ENCODE measurements at regions not wholly inside any gene's neighbourhood (a gene's known extent, or its start where the extent isn't known, plus 50 kb on each side); places are given as distances from the start of the nearest gene placed in this dataset.
A peak's percentile ranks its signal among the peaks of the same experiment; 100 is the strongest.

DNA sequence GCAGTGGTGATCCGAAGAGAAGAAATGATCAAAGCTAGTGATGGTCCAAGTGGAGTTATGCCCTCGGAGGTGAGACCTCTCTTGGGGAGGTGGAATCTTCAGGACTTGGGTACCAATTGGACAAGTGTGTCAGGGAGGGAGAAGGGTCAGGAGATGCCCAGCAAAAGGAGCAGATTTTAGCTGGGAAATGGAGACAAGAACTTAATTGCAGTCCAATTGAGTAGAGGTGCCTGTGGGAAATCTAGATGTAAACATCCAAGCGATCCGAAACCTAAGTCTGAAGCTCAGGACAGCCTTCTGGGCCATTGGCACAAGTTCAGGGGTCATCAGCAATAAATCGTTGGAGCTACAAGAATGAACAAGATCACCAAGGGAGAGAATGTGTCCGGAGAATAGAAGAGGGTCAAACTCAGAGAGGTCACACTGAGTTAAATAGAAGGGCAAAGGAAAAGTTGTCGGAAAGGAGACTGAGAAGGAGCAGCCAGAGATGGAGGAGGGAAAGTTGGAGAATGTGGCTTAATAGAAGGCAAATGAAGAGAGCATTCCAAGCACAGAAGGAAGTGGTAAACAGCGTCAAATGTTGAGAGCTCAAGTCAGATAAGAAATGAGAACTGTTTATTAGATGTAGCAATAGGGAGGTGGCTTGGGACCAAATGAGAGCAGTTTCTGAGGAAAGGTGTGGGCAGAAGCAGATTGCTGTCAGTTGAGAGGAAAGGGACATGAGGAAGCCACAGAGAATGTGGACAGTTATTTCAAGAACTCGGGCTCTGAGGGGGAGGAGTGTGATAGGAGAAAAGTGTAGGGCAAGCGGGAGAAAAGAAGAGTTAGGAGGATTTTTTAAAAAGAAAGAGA is 64.2 kb upstream of the FNDC3B start:
- WGBS (ENCODE audit: insufficient coverage) = 56% methylated on average over 10 of the region's 10 CpGs
- Histone ChIP-seq H3K4me1 (ENCODE audit: control extremely low read depth in 1 of 4, control insufficient read depth in 4 of 4, insufficient read depth in 4 of 4, low read length in 3 of 4) (peaks cover 52 to 80% (median 57%) of the 10 kb centered on the region in 4 experiments), H3K27ac (ENCODE audit: insufficient read depth in 1 of 2, low read depth in 1 of 2, low read length in 2 of 2, poor library complexity in 1 of 2, severe bottlenecking in 2 of 2) (peak overlapping the region; percentile 9 to 61), H3K36me3 (ENCODE audit: control insufficient read depth in 4 of 4, insufficient read depth in 4 of 4, low read length in 3 of 4) (no peaks in the 10 kb centered on the region), H3K4me3 (ENCODE audit: control insufficient read depth in 1 of 7, extremely low read depth in 1 of 7, insufficient read depth in 4 of 7, low read depth in 2 of 7, low read length in 6 of 7) (peak overlapping the region in 1 of 7 experiments; percentile 44), H3K9me3 (ENCODE audit: control extremely low read depth in 1 of 5, control insufficient read depth in 4 of 5, insufficient read depth in 2 of 5, low read depth in 1 of 5, low read length in 4 of 5) (no peaks in the 10 kb centered on the region), H3K27me3 (replicated peaks in 2 of 5; ENCODE audit: control insufficient read depth in 4 of 5, insufficient read depth in 5 of 5, low read length in 4 of 5) (no peaks in the 10 kb centered on the region)
- POLR2A ChIA-PET = interaction anchor here (0.7 kb wide), 1 partner anchor 57 kb away, joined by 3 read pairs; no protein-coding TSS in a partner anchor
- peak; percentile 28 to 84 (median 77) for DNase-seq
- CTCF ChIA-PET = interaction anchor here (0.7 to 1.8 kb wide), 4 partner anchors 10 to 61 kb away, joined by 3 to 5 read pairs (median 3); no protein-coding TSS in a partner anchor

GRCh38 chr3:171976526-171976925 is 62.9 kb upstream of the FNDC3B start:
- H3K4me1 ChIP-seq (ENCODE audit: control extremely low read depth in 1 of 4, control insufficient read depth in 4 of 4, insufficient read depth in 4 of 4, low read length in 3 of 4) = peaks cover 62 to 87% (median 66%) of the 10 kb centered on the region in 4 experiments
- WGBS (ENCODE audit: insufficient coverage) = 100% methylated on average over 2 of the region's 3 CpGs
- no peak for DNase-seq
- no peaks in the 10 kb centered on the region for H3K36me3 ChIP-seq (ENCODE audit: control insufficient read depth in 4 of 4, insufficient read depth in 4 of 4, low read length in 3 of 4)
- H3K27me3 ChIP-seq (replicated peaks in 2 of 5; ENCODE audit: control insufficient read depth in 4 of 5, insufficient read depth in 5 of 5, low read length in 4 of 5) = no peaks in the 10 kb centered on the region
- peak overlapping the region in 1 of 2 experiments; percentile 61 for H3K27ac ChIP-seq (ENCODE audit: insufficient read depth in 1 of 2, low read depth in 1 of 2, low read length in 2 of 2, poor library complexity in 1 of 2, severe bottlenecking in 2 of 2)
- H3K9me3 ChIP-seq (ENCODE audit: control extremely low read depth in 1 of 5, control insufficient read depth in 4 of 5, insufficient read depth in 2 of 5, low read depth in 1 of 5, low read length in 4 of 5) = no peaks in the 10 kb centered on the region
- CTCF ChIA-PET = no interaction called here
- peak overlapping the region in 1 of 7 experiments; percentile 21 for H3K4me3 ChIP-seq (ENCODE audit: control insufficient read depth in 1 of 7, extremely low read depth in 1 of 7, insufficient read depth in 4 of 7, low read depth in 2 of 7, low read length in 6 of 7)
- POLR2A ChIA-PET = interaction anchor here (0.7 kb wide), 1 partner anchor 163 kb away, joined by 3 read pairs; no protein-coding TSS in a partner anchor

DNA sequence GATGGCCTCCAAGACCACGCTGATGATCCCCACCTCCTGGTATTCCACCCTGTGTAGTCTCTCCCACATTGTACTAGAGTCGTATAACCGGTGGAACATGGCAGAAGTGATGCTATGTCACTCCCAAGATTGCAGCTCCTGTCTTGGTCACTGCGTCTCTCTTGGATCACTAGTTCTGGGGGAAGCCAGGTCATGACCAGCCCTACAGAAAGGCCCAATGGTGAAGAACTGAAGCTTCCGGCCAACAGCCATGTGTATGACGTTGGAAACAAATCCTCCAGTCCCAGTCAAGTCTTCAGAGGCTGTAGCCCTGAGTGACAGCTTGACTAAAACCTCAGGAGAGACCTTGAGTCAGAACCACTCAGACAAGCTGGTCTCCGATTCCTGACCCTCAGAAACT is 61.9 kb upstream of the FNDC3B start:
- POLR2A ChIA-PET = no interaction called here
- H3K4me1 ChIP-seq (ENCODE audit: control extremely low read depth in 1 of 4, control insufficient read depth in 4 of 4, insufficient read depth in 4 of 4, low read length in 3 of 4) = peaks cover 62 to 82% (median 66%) of the 10 kb centered on the region in 4 experiments
- H3K9me3 ChIP-seq (ENCODE audit: control extremely low read depth in 1 of 5, control insufficient read depth in 4 of 5, insufficient read depth in 2 of 5, low read depth in 1 of 5, low read length in 4 of 5) = no peaks in the 10 kb centered on the region
- no peaks in the 10 kb centered on the region for H3K36me3 ChIP-seq (ENCODE audit: control insufficient read depth in 4 of 4, insufficient read depth in 4 of 4, low read length in 3 of 4)
- H3K27me3 ChIP-seq (replicated peaks in 2 of 5; ENCODE audit: control insufficient read depth in 4 of 5, insufficient read depth in 5 of 5, low read length in 4 of 5) = no peaks in the 10 kb centered on the region
- no peak for DNase-seq
- CTCF ChIA-PET = no interaction called here
- WGBS (ENCODE audit: insufficient coverage) = 97% methylated on average over 6 of the region's 7 CpGs
- peak overlapping the region; percentile 55 to 57 for H3K27ac ChIP-seq (ENCODE audit: insufficient read depth in 1 of 2, low read depth in 1 of 2, low read length in 2 of 2, poor library complexity in 1 of 2, severe bottlenecking in 2 of 2)
- peak overlapping the region in 1 of 7 experiments; percentile 3 for H3K4me3 ChIP-seq (ENCODE audit: control insufficient read depth in 1 of 7, extremely low read depth in 1 of 7, insufficient read depth in 4 of 7, low read depth in 2 of 7, low read length in 6 of 7)

DNA sequence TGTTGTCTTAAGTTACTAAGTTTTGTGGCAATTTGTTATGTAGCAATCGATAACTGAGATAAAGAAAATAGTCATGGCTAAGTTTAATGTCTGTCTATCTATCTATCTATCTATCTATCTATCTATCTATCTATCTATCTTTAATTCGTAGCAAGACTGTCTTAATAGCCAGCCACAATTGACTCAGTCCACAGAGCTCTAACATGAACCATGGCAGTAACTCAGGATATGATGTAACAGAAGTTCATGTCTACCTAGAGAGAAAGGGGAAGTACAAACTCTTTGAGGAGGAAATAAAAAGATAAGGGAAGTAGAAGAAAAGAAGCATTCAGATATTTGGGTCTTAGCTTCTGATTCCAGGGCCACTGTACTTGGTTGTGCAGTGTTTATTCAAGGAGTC is 61.5 kb upstream of the FNDC3B start:
- no CpG with 5 or more reads among the region's 2 CpGs for WGBS (ENCODE audit: insufficient coverage)
- Histone ChIP-seq H3K27me3 (replicated peaks in 2 of 5; ENCODE audit: control insufficient read depth in 4 of 5, insufficient read depth in 5 of 5, low read length in 4 of 5) (no peaks in the 10 kb centered on the region), H3K36me3 (ENCODE audit: control insufficient read depth in 4 of 4, insufficient read depth in 4 of 4, low read length in 3 of 4) (no peaks in the 10 kb centered on the region), H3K4me1 (ENCODE audit: control extremely low read depth in 1 of 4, control insufficient read depth in 4 of 4, insufficient read depth in 4 of 4, low read length in 3 of 4) (peaks cover 58 to 81% (median 65%) of the 10 kb centered on the region in 4 experiments), H3K4me3 (ENCODE audit: control insufficient read depth in 1 of 7, extremely low read depth in 1 of 7, insufficient read depth in 4 of 7, low read depth in 2 of 7, low read length in 6 of 7) (no peak overlapping the region), H3K27ac (ENCODE audit: insufficient read depth in 1 of 2, low read depth in 1 of 2, low read length in 2 of 2, poor library complexity in 1 of 2, severe bottlenecking in 2 of 2) (peak overlapping the region; percentile 55 to 57), H3K9me3 (ENCODE audit: control extremely low read depth in 1 of 5, control insufficient read depth in 4 of 5, insufficient read depth in 2 of 5, low read depth in 1 of 5, low read length in 4 of 5) (no peaks in the 10 kb centered on the region)
- ChIA-PET POLR2A (no interaction called here), CTCF (no interaction called here)
- DNase-seq = peak; percentile 58 to 95 (median 83)

- ChIA-PET CTCF (no interaction called here), POLR2A (no interaction called here)
These were observed 61.0 kb upstream of the FNDC3B start for GRCh38 chr3:171978390-171978789.

GRCh38 chr3:171979081-171979480 is 60.3 kb upstream of the FNDC3B start:
- no peak for DNase-seq
- CTCF ChIA-PET = no interaction called here
- H3K4me3 ChIP-seq (ENCODE audit: control insufficient read depth in 1 of 7, extremely low read depth in 1 of 7, insufficient read depth in 4 of 7, low read depth in 2 of 7, low read length in 6 of 7) = peak overlapping the region in 1 of 7 experiments; percentile 12
- H3K36me3 ChIP-seq (ENCODE audit: control insufficient read depth in 4 of 4, insufficient read depth in 4 of 4, low read length in 3 of 4) = no peaks in the 10 kb centered on the region
- 96% methylated on average over 8 of the region's 8 CpGs for WGBS (ENCODE audit: insufficient coverage)
- no peaks in the 10 kb centered on the region for H3K9me3 ChIP-seq (ENCODE audit: control extremely low read depth in 1 of 5, control insufficient read depth in 4 of 5, insufficient read depth in 2 of 5, low read depth in 1 of 5, low read length in 4 of 5)
- H3K27ac ChIP-seq (ENCODE audit: insufficient read depth in 1 of 2, low read depth in 1 of 2, low read length in 2 of 2, poor library complexity in 1 of 2, severe bottlenecking in 2 of 2) = no peak overlapping the region
- POLR2A ChIA-PET = no interaction called here
- H3K4me1 ChIP-seq (ENCODE audit: control extremely low read depth in 1 of 4, control insufficient read depth in 4 of 4, insufficient read depth in 4 of 4, low read length in 3 of 4) = peaks cover 56 to 84% (median 68%) of the 10 kb centered on the region in 4 experiments
- no peaks in the 10 kb centered on the region for H3K27me3 ChIP-seq (replicated peaks in 2 of 5; ENCODE audit: control insufficient read depth in 4 of 5, insufficient read depth in 5 of 5, low read length in 4 of 5)

More at GRCh38 chr3:171978390-171978789, 61.0 kb upstream of the FNDC3B start:
- Histone ChIP-seq H3K9me3 (ENCODE audit: control extremely low read depth in 1 of 5, control insufficient read depth in 4 of 5, insufficient read depth in 2 of 5, low read depth in 1 of 5, low read length in 4 of 5) (no peaks in the 10 kb centered on the region), H3K36me3 (ENCODE audit: control insufficient read depth in 4 of 4, insufficient read depth in 4 of 4, low read length in 3 of 4) (no peaks in the 10 kb centered on the region), H3K4me3 (ENCODE audit: control insufficient read depth in 1 of 7, extremely low read depth in 1 of 7, insufficient read depth in 4 of 7, low read depth in 2 of 7, low read length in 6 of 7) (peak overlapping the region in 1 of 7 experiments; percentile 13), H3K27me3 (replicated peaks in 2 of 5; ENCODE audit: control insufficient read depth in 4 of 5, insufficient read depth in 5 of 5, low read length in 4 of 5) (no peaks in the 10 kb centered on the region), H3K4me1 (ENCODE audit: control extremely low read depth in 1 of 4, control insufficient read depth in 4 of 4, insufficient read depth in 4 of 4, low read length in 3 of 4) (peaks cover 56 to 82% (median 66%) of the 10 kb centered on the region in 4 experiments), H3K27ac (ENCODE audit: insufficient read depth in 1 of 2, low read depth in 1 of 2, low read length in 2 of 2, poor library complexity in 1 of 2, severe bottlenecking in 2 of 2) (no peak overlapping the region)
- DNase-seq = no peak
- WGBS (ENCODE audit: insufficient coverage) = 86% methylated on average over 5 of the region's 5 CpGs

All from common myeloid progenitor, CD34-positive (primary cell).